A673 (cell line): ENCODE measurements at regions not wholly inside any gene's neighbourhood (a gene's known extent, or its start where the extent isn't known, plus 50 kb on each side); places are given as distances from the start of the nearest gene placed in this dataset.

Source experiments
- CTCF ChIP-seq: fragments of 300-800, 200-600 bp; sonication (generic); conservative IDR thresholded peaks from 2 replicates; pipeline ENCODE4 v1.5.1; 2017; ENCODE audit warnings: low read depth, mild to moderate bottlenecking, antibody characterized with exemption, low read length, moderate library complexity, mixed read lengths
- EZH2 ChIP-seq: fragments of 200-600 bp; sonication (generic); IDR thresholded peaks from 2 replicates; pipeline ENCODE4 v1.6.1; 2017; ENCODE audit warnings: borderline replicate concordance, low read depth, mild to moderate bottlenecking, mixed read lengths, antibody characterized with exemption, low read length; ENCODE audit not compliant: poor library complexity, severe bottlenecking

GRCh38 chr4:156414406-156414805 lies 460.7 kb upstream of the CTSO start:
- TF ChIP-seq CTCF (no peak), EZH2 (no peak)
